TTC549 (cell line): ENCODE measurements at regions not wholly inside any gene's neighbourhood (a gene's known extent, or its start where the extent isn't known, plus 50 kb on each side); places are given as distances from the start of the nearest gene placed in this dataset.
A peak's percentile ranks its signal among the peaks of the same experiment; 100 is the strongest.

Experiments used
- FAIRE-seq: peaks from 2 replicates; lab custom pipeline; 2012; peaks lifted over from hg19 to GRCh38; lab: Jason Lieb, UNC

GRCh38 chr6:139871803-139872510 lies 497.5 kb upstream of the CITED2 start:
- no peak for FAIRE-seq

GRCh38 chr6:139871165-139871710 lies 496.8 kb upstream of the CITED2 start:
- no peak for FAIRE-seq

- FAIRE-seq = no peak
These were observed 494.1 kb upstream of the CITED2 start for GRCh38 chr6:139868576-139868975.

- FAIRE-seq = no peak
These were observed 489.5 kb upstream of the CITED2 start for GRCh38 chr6:139863964-139864363.

- no peak for FAIRE-seq
These were observed 488.9 kb upstream of the CITED2 start for GRCh38 chr6:139863346-139863745.

- FAIRE-seq = no peak
These were observed 487.9 kb upstream of the CITED2 start for GRCh38 chr6:139862311-139862710.

- no peak for FAIRE-seq
These were observed 485.8 kb upstream of the CITED2 start for GRCh38 chr6:139860203-139860602.

- FAIRE-seq = no peak
These were observed 484.0 kb upstream of the CITED2 start for GRCh38 chr6:139858429-139858828.

GRCh38 chr6:139857143-139857542 lies 482.7 kb upstream of the CITED2 start:
- peak; percentile 51 for FAIRE-seq

GRCh38 chr6:139856562-139856961 lies 482.1 kb upstream of the CITED2 start:
- peak; percentile 42 for FAIRE-seq

- peak; percentile 86 for FAIRE-seq
These were observed 481.3 kb upstream of the CITED2 start for GRCh38 chr6:139855671-139856311.

- FAIRE-seq = no peak
These were observed 479.0 kb upstream of the CITED2 start for GRCh38 chr6:139853302-139853992.

GRCh38 chr6:139852488-139853140 lies 478.2 kb upstream of the CITED2 start:
- FAIRE-seq = no peak

- FAIRE-seq = peak; percentile 89
These were observed 477.6 kb upstream of the CITED2 start for GRCh38 chr6:139852067-139852466.

GRCh38 chr6:139851206-139851605 lies 476.8 kb upstream of the CITED2 start:
- no peak for FAIRE-seq

GRCh38 chr6:139850512-139850911 lies 476.1 kb upstream of the CITED2 start:
- no peak for FAIRE-seq

- no peak for FAIRE-seq
These were observed 473.0 kb upstream of the CITED2 start for GRCh38 chr6:139847457-139847813.

- FAIRE-seq = no peak
These were observed 472.3 kb upstream of the CITED2 start for GRCh38 chr6:139846538-139847456.

GRCh38 chr6:139844907-139845306 lies 470.5 kb upstream of the CITED2 start:
- no peak for FAIRE-seq

- FAIRE-seq = no peak
These were observed 467.4 kb upstream of the CITED2 start for GRCh38 chr6:139841794-139842215.

GRCh38 chr6:139839506-139840156 lies 465.2 kb upstream of the CITED2 start:
- no peak for FAIRE-seq
